ENCODE measurements at regions not wholly inside any gene's neighbourhood (a gene's known extent, or its start where the extent isn't known, plus 50 kb on each side); places are given as distances from the start of the nearest gene placed in this dataset.

- DNase-seq (ENCODE audit: low spot score), result no peak
Measured at GRCh38 chr6:126607289-126607688, 267.4 kb downstream of the CENPW start.

- no peak for DNase-seq (ENCODE audit: low spot score)
Measured at GRCh38 chr6:126608681-126609080, 268.8 kb downstream of the CENPW start.

- DNase-seq (ENCODE audit: low spot score), result no peak
Measured at GRCh38 chr6:126614642-126615504, 275.0 kb downstream of the CENPW start.

- DNase-seq (ENCODE audit: low spot score), result no peak
Measured at GRCh38 chr6:126616866-126617265, 277.0 kb downstream of the CENPW start.

GRCh38 chr6:126618639-126619343 lies 278.9 kb downstream of the CENPW start:
- no peak for DNase-seq (ENCODE audit: low spot score)

- DNase-seq (ENCODE audit: low spot score), result no peak
Measured at GRCh38 chr6:126620719-126621118, 280.8 kb downstream of the CENPW start.

GRCh38 chr6:126625019-126625418 lies 285.1 kb downstream of the CENPW start:
- peak; percentile 20 for DNase-seq (ENCODE audit: low spot score)

GRCh38 chr6:126628125-126628524 lies 288.2 kb downstream of the CENPW start:
- DNase-seq (ENCODE audit: low spot score), result no peak

- no peak for DNase-seq (ENCODE audit: low spot score)
Measured at GRCh38 chr6:126631363-126631762, 291.4 kb downstream of the CENPW start.

GRCh38 chr6:126632271-126632670 lies 292.4 kb downstream of the CENPW start:
- no peak for DNase-seq (ENCODE audit: low spot score)

GRCh38 chr6:126633373-126633772 lies 293.5 kb downstream of the CENPW start:
- DNase-seq (ENCODE audit: low spot score), result no peak

GRCh38 chr6:126640356-126640755 lies 300.4 kb downstream of the CENPW start:
- DNase-seq (ENCODE audit: low spot score), result no peak

GRCh38 chr6:126640921-126641320 lies 301.0 kb downstream of the CENPW start:
- no peak for DNase-seq (ENCODE audit: low spot score)

GRCh38 chr6:126641641-126642040 lies 301.7 kb downstream of the CENPW start:
- no peak for DNase-seq (ENCODE audit: low spot score)

- DNase-seq (ENCODE audit: low spot score), result no peak
Measured at GRCh38 chr6:126643352-126643751, 303.4 kb downstream of the CENPW start.

- DNase-seq (ENCODE audit: low spot score), result no peak
Measured at GRCh38 chr6:126650931-126651330, 311.0 kb downstream of the CENPW start.

- peak; percentile 31 for DNase-seq (ENCODE audit: low spot score)
Measured at GRCh38 chr6:126657561-126658175, 317.8 kb downstream of the CENPW start.

- DNase-seq (ENCODE audit: low spot score), result no peak
Measured at GRCh38 chr6:126660376-126660775, 320.5 kb downstream of the CENPW start.

GRCh38 chr6:126661646-126662045 lies 321.7 kb downstream of the CENPW start:
- peak; percentile 30 for DNase-seq (ENCODE audit: low spot score)

GRCh38 chr6:126662966-126663365 lies 323.1 kb downstream of the CENPW start:
- no peak for DNase-seq (ENCODE audit: low spot score)

GRCh38 chr6:126664271-126664670 lies 324.4 kb downstream of the CENPW start:
- DNase-seq (ENCODE audit: low spot score), result no peak

- DNase-seq (ENCODE audit: low spot score), result no peak
Measured at GRCh38 chr6:126665551-126665950, 325.6 kb downstream of the CENPW start.

- DNase-seq (ENCODE audit: low spot score), result no peak
Measured at GRCh38 chr6:126667071-126667470, 327.2 kb downstream of the CENPW start.

All from kidney tubule cell (primary cell).